H1 (cell line): ENCODE measurements at regions not wholly inside any gene's neighbourhood (a gene's known extent, or its start where the extent isn't known, plus 50 kb on each side); places are given as distances from the start of the nearest gene placed in this dataset.

Experiments used
- POLR2A ChIP-seq, 2 experiments: IDR thresholded peaks; 1 replicate in 1 of 2; 2 replicates in 1 of 2; pipeline ENCODE4 v1.6.1; 2011; ENCODE audit warnings: low read depth in 2 of 2, low read length in 2 of 2, mild to moderate bottlenecking in 2 of 2; ENCODE audit errors: control extremely low read depth in 1 of 2
- POLR2AphosphoS5 ChIP-seq: IDR thresholded peaks from 2 replicates; pipeline ENCODE4 v1.6.1; 2011; ENCODE audit warnings: low read depth, low read length

- TF ChIP-seq POLR2A (IDR thresholded peaks at IDR 0.05; ENCODE audit: control extremely low read depth in 1 of 2, low read depth in 2 of 2, low read length in 2 of 2) (no peak), POLR2AphosphoS5 (no peak)
Measured at GRCh38 chr12:71321531-71321930, 118.1 kb upstream of the LGR5 start.
